Endodermal cell (in vitro differentiated cells): ENCODE measurements at regions not wholly inside any gene's neighbourhood (a gene's known extent, or its start where the extent isn't known, plus 50 kb on each side); places are given as distances from the start of the nearest gene placed in this dataset.

ENCODE experiments used
- DNase-seq: peaks from one replicate; pipeline ENCODE4 v3.0.0-alpha.2; 2017
- H3K27ac ChIP-seq: 2 replicates; pipeline ENCODE4 v1.5.1; 2013; ENCODE audit warnings: mild to moderate bottlenecking, low read depth, low read length, moderate library complexity
- H3K27me3 ChIP-seq: 2 replicates; pipeline ENCODE4 v1.6.1; 2013; ENCODE audit warnings: mild to moderate bottlenecking, low read length, moderate library complexity; ENCODE audit not compliant: insufficient read depth, control insufficient read depth, poor library complexity, severe bottlenecking
- H3K36me3 ChIP-seq: 2 replicates; pipeline ENCODE4 v1.7.0; 2013; ENCODE audit warnings: mild to moderate bottlenecking, low read length, moderate library complexity; ENCODE audit not compliant: control insufficient read depth, insufficient read depth
- H3K4me1 ChIP-seq: one replicate; pipeline ENCODE4 v1.7.0; 2013; ENCODE audit warnings: low read length; ENCODE audit not compliant: control insufficient read depth, insufficient read depth
- H3K4me3 ChIP-seq: 2 replicates; pipeline ENCODE4 v1.5.1; 2013; ENCODE audit warnings: mild to moderate bottlenecking, low read length, moderate library complexity
- H3K9ac ChIP-seq: 2 replicates; pipeline ENCODE4 v1.6.1; 2013; ENCODE audit warnings: mild to moderate bottlenecking, low read length, moderate library complexity; ENCODE audit not compliant: poor library complexity, severe bottlenecking; ENCODE audit errors: extremely low read depth
- H3K9me3 ChIP-seq: 2 replicates; pipeline ENCODE4 v1.6.1; 2013; ENCODE audit warnings: mild to moderate bottlenecking, low read length, moderate library complexity; ENCODE audit not compliant: control insufficient read depth
- H3K27ac Mint-ChIP-seq: 2 replicates; pipeline ENCODE4 v1.8.0; 2020; ENCODE audit warnings: mixed read lengths
- H3K27me3 Mint-ChIP-seq: 2 replicates; pipeline ENCODE4 v1.8.0; 2021; ENCODE audit warnings: mild to moderate bottlenecking, mixed read lengths; ENCODE audit not compliant: insufficient read depth
- H3K36me3 Mint-ChIP-seq: 2 replicates; pipeline ENCODE4 v1.8.0; 2020; ENCODE audit warnings: low read depth, mixed read lengths
- H3K4me1 Mint-ChIP-seq: 2 replicates; pipeline ENCODE4 v1.8.0; 2020; ENCODE audit warnings: mixed read lengths
- H3K4me3 Mint-ChIP-seq: 2 replicates; pipeline ENCODE4 v1.8.0; 2020; ENCODE audit warnings: mild to moderate bottlenecking, moderate library complexity, mixed read lengths
- H3K9me3 Mint-ChIP-seq: 2 replicates; pipeline ENCODE4 v1.8.0; 2020; ENCODE audit warnings: mild to moderate bottlenecking, mixed read lengths
- WGBS, 2 experiments: methylation state at CpG; one replicate each; pipeline versions ENCODE4 v1.1.5 to v1.1.7; 2013; ENCODE audit warnings: missing lambda C conversion rate in 2 of 2, mixed read lengths in 1 of 2; ENCODE audit not compliant: insufficient coverage in 1 of 2, insufficient read length in 1 of 2; 5-methylcytosine and 5-hydroxymethylcytosine counted together
- TF ChIP-seq, protein P1 (sequence below): fragments of 200-600 bp; sonication (generic); conservative IDR thresholded peaks from 2 replicates; pipeline ENCODE4 v1.5.0; 2021; ENCODE audit warnings: antibody characterized with exemption, mild to moderate bottlenecking

DNA sequence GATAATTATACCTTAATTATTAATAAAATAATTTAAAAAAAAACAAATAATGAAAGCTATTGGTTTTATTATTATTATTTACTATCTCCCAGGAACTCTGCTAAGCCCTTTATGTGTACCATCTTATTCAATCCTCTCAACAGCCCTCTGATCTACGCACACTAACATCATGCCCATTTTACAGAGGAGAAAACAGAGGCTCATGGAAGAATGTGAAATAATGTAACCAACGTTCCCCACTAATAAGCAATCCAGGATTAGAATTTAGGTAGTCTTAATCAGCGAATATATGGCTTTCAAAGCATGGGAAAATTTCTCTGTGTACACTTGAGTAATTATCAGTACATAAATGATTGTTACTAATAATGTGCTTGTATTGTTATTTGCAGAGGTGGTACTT is 89.0 kb downstream of the MAFB start:
- Histone ChIP-seq H3K9ac (no peak overlapping the region), H3K9me3 (peaks cover 21% of the 10 kb centered on the region), H3K4me3 (no peak overlapping the region), H3K4me1 (no peaks in the 10 kb centered on the region), H3K36me3 (no peaks in the 10 kb centered on the region), H3K27me3 (no peaks in the 10 kb centered on the region), H3K27ac (no peak overlapping the region)
- no peak overlapping the region for H3K27ac Mint-ChIP-seq
- no peak overlapping the region for H3K4me3 Mint-ChIP-seq
- H3K9me3 Mint-ChIP-seq: peaks cover 17% of the 10 kb centered on the region
- no peaks in the 10 kb centered on the region for H3K36me3 Mint-ChIP-seq
- H3K27me3 Mint-ChIP-seq: no peaks in the 10 kb centered on the region
- 80 to 92% methylated on average over 1 to 3 of the region's 3 CpGs for WGBS, 2 experiments
- no peaks in the 10 kb centered on the region for H3K4me1 Mint-ChIP-seq
- TF ChIP-seq, protein P1, sequence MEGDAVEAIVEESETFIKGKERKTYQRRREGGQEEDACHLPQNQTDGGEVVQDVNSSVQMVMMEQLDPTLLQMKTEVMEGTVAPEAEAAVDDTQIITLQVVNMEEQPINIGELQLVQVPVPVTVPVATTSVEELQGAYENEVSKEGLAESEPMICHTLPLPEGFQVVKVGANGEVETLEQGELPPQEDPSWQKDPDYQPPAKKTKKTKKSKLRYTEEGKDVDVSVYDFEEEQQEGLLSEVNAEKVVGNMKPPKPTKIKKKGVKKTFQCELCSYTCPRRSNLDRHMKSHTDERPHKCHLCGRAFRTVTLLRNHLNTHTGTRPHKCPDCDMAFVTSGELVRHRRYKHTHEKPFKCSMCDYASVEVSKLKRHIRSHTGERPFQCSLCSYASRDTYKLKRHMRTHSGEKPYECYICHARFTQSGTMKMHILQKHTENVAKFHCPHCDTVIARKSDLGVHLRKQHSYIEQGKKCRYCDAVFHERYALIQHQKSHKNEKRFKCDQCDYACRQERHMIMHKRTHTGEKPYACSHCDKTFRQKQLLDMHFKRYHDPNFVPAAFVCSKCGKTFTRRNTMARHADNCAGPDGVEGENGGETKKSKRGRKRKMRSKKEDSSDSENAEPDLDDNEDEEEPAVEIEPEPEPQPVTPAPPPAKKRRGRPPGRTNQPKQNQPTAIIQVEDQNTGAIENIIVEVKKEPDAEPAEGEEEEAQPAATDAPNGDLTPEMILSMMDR: no peak
- no peak for DNase-seq

DNA sequence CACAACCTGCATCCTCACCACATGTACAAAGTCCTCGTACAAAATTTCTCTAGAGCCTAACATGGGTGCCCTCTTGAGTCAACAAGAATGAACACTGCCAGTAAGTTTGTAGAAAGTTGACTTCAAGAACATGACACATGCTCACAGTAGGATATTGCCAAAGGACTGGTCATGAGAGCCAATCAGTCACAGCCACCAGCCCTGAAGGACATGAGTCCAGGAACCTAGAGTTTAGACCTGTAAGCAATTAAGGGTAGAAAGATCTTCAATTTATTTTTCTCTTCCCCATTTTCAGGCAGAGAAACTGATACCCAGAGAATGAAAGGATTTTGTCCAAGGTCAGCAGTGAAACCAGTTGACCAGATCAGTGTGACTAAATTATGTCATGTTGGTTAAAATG is 96.1 kb downstream of the MAFB start:
- peaks cover 26% of the 10 kb centered on the region for H3K27me3 ChIP-seq
- H3K9ac ChIP-seq: no peak overlapping the region
- no peaks in the 10 kb centered on the region for H3K4me1 Mint-ChIP-seq
- 80 to 90% methylated on average over 1 of the region's 1 CpG for WGBS, 2 experiments
- no peaks in the 10 kb centered on the region for H3K4me1 ChIP-seq
- H3K4me3 ChIP-seq: no peak overlapping the region
- H3K27me3 Mint-ChIP-seq: peaks cover 43% of the 10 kb centered on the region
- TF ChIP-seq, protein P1: no peak
- no peaks in the 10 kb centered on the region for H3K9me3 Mint-ChIP-seq
- DNase-seq: no peak
- no peaks in the 10 kb centered on the region for H3K36me3 Mint-ChIP-seq
- no peak overlapping the region for H3K27ac Mint-ChIP-seq
- no peak overlapping the region for H3K27ac ChIP-seq
- H3K9me3 ChIP-seq: no peaks in the 10 kb centered on the region
- no peak overlapping the region for H3K4me3 Mint-ChIP-seq
- no peaks in the 10 kb centered on the region for H3K36me3 ChIP-seq

DNA sequence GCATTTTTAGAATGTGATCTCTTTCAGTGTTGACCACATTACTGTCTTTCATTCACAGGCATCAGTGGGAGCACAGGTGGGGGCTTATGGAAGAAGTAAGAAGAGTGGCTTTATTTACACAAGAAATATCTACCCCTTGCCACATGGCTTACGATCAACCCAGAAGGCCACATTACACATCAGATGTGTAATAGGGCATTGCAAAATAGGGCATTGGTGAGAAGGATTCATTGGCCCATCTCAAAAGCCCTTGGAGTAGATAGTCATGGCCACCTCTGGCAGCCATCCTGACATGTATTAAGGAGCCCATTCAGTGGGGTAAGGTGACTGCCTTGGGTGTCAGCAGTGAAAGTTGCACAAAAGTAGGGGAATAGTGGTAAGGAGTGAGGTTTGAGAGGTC is 97.5 kb downstream of the MAFB start:
- WGBS, 2 experiments: 100% methylated on average over 1 of the region's 1 CpG; no CpG with 5 or more reads in 1 of the 2 experiments
- Mint-ChIP-seq H3K9me3 (no peaks in the 10 kb centered on the region), H3K4me3 (no peak overlapping the region), H3K4me1 (no peaks in the 10 kb centered on the region), H3K27ac (no peak overlapping the region), H3K27me3 (peaks cover 49% of the 10 kb centered on the region), H3K36me3 (no peaks in the 10 kb centered on the region)
- Histone ChIP-seq H3K27me3 (peaks cover 26% of the 10 kb centered on the region), H3K9me3 (no peaks in the 10 kb centered on the region), H3K4me3 (no peak overlapping the region), H3K27ac (no peak overlapping the region), H3K36me3 (no peaks in the 10 kb centered on the region), H3K9ac (no peak overlapping the region), H3K4me1 (no peaks in the 10 kb centered on the region)
- no peak for DNase-seq
- TF ChIP-seq, protein P1: no peak
